HCT116 (cell line): ENCODE measurements at regions not wholly inside any gene's neighbourhood (a gene's known extent, or its start where the extent isn't known, plus 50 kb on each side); places are given as distances from the start of the nearest gene placed in this dataset.

Experiments
- ATAC-seq: fragments of 200-7000 bp; cut with Tn5 transposase; 2 replicates; pipeline ENCODE4 v1.9.1; 2020; ENCODE audit warnings: mild to moderate bottlenecking, moderate library complexity
- BruUV-seq: library from RNA; stranded (reverse); fragments of 400-500 nt; replicated peaks from 2 replicates; lab custom pipeline; 2021; lab: Mats Ljungman, UMichigan
- CTCF ChIA-PET: fragments of 300-600 bp; sonication (Branson Sonifier 250); formaldehyde crosslinking; loops from one replicate; lab custom pipeline; 2021; ENCODE audit warnings: antibody characterized with exemption; lab: Charles Lee
- POLR2A ChIA-PET: fragments of 300-600, 350-600 bp; sonication (Branson Sonifier 250); formaldehyde crosslinking; loops from one replicate; lab custom pipeline; 2021; ENCODE audit warnings: antibody characterized with exemption; lab: Charles Lee
- RAD21 ChIA-PET, 2 experiments: fragments of 300-600 bp; sonication (Branson Sonifier 250); formaldehyde crosslinking; loops; one replicate each; lab custom pipeline; 2023; ENCODE audit warnings: low total read pairs in 2 of 2; ENCODE audit not compliant: uncharacterized antibody in 2 of 2, unreplicated experiment in 2 of 2, low non-redundant PET in 1 of 2; lab: Charles Lee
- DNase-seq: peaks from one replicate; pipeline ENCODE4 v3.0.0-alpha.2; 2010; ENCODE audit warnings: low read depth, low spot score
- H2AFZ ChIP-seq: fragments of 200-600 bp; shearing (Covaris generic), sonication (generic); 2 replicates; pipeline ENCODE4 v1.6.1; 2017; ENCODE audit warnings: low read depth, mixed run types, mixed read lengths, antibody characterized with exemption, low read length; ENCODE audit not compliant: poor library complexity, severe bottlenecking
- H3K27ac ChIP-seq: 2 replicates; pipeline ENCODE4 v1.5.1; 2012; ENCODE audit warnings: low read depth, low read length
- H3K27me3 ChIP-seq: fragments of 200-600 bp; sonication (generic); 2 replicates; pipeline ENCODE4 v1.6.1; 2016; ENCODE audit warnings: mixed run types, low read length, mixed read lengths; ENCODE audit not compliant: insufficient read depth
- H3K36me3 ChIP-seq, 2 experiments: fragments of 200-500 bp in 1 of 2; fragments of 200-600 bp in 1 of 2; sonication (Bioruptor generic) in 1 of 2; sonication (generic) in 1 of 2; 2 replicates each; pipeline versions ENCODE4 v1.5.1 to v1.6.1; 2014 to 2016; ENCODE audit warnings: low read length in 2 of 2, inconsistent platforms in 1 of 2, mixed read lengths in 1 of 2, mixed run types in 1 of 2; ENCODE audit not compliant: insufficient read depth in 2 of 2, control insufficient read depth in 1 of 2
- H3K4me1 ChIP-seq, 2 experiments: fragments of 200-600 bp in 1 of 2; sonication (generic) in 1 of 2; 2 replicates each; pipeline versions ENCODE4 v1.5.1 to v1.6.1; 2012 to 2017; ENCODE audit warnings: low read length in 2 of 2, inconsistent platforms in 1 of 2, mild to moderate bottlenecking in 1 of 2, mixed read lengths in 1 of 2, mixed run types in 1 of 2, moderate library complexity in 1 of 2; ENCODE audit not compliant: insufficient read depth in 2 of 2, control insufficient read depth in 1 of 2
- H3K4me2 ChIP-seq: fragments of 200-600 bp; sonication (generic); 2 replicates; pipeline ENCODE4 v1.6.1; 2017; ENCODE audit warnings: mixed run types, low read length, mixed read lengths
- H3K4me3 ChIP-seq, 2 experiments: fragments of 200-600 bp in 1 of 2; sonication (generic) in 1 of 2; replicated peaks in 1 of 2; 2 replicates each; pipeline ENCODE4 v1.5.1; 2011 to 2016; ENCODE audit warnings: low read length in 2 of 2, control low read depth in 1 of 2, low read depth in 1 of 2, mild to moderate bottlenecking in 1 of 2, mixed read lengths in 1 of 2, mixed run types in 1 of 2
- H3K79me2 ChIP-seq: fragments of 200-600 bp; sonication (generic); 2 replicates; pipeline ENCODE4 v1.6.1; 2017; ENCODE audit warnings: mild to moderate bottlenecking, mixed run types, low read length, moderate library complexity, mixed read lengths; ENCODE audit not compliant: insufficient read depth
- H3K9ac ChIP-seq: fragments of 200-600 bp; sonication (generic); 2 replicates; pipeline ENCODE4 v1.6.1; 2016; ENCODE audit warnings: low read length, mixed read lengths
- H3K9me2 ChIP-seq: fragments of 200-600 bp; sonication (generic), shearing (Covaris generic); 2 replicates; pipeline ENCODE4 v1.6.1; 2017; ENCODE audit warnings: mixed run types, mild to moderate bottlenecking, moderate library complexity; ENCODE audit not compliant: insufficient read depth
- H3K9me3 ChIP-seq, 2 experiments: fragments of 200-500 bp in 1 of 2; fragments of 200-600 bp in 1 of 2; sonication (Bioruptor generic) in 1 of 2; sonication (generic) in 1 of 2; 2 replicates each; pipeline ENCODE4 v1.6.1; 2014 to 2017; ENCODE audit warnings: low read length in 2 of 2, mixed read lengths in 2 of 2, inconsistent platforms in 1 of 2, low read depth in 1 of 2, mild to moderate bottlenecking in 1 of 2, mixed run types in 1 of 2, moderate library complexity in 1 of 2; ENCODE audit not compliant: control insufficient read depth in 1 of 2, insufficient read depth in 1 of 2
- H4K20me1 ChIP-seq: fragments of 200-600 bp; sonication (generic), shearing (Covaris generic); 2 replicates; pipeline ENCODE4 v1.6.1; 2017; ENCODE audit warnings: mixed run types, mild to moderate bottlenecking, moderate library complexity; ENCODE audit not compliant: insufficient read depth
- ATF3 ChIP-seq: IDR thresholded peaks from 2 replicates; pipeline ENCODE4 v1.6.1; 2012
- CEBPB ChIP-seq: IDR thresholded peaks from 2 replicates; pipeline ENCODE4 v1.6.1; 2012; ENCODE audit warnings: low read depth
- EGR1 ChIP-seq: IDR thresholded peaks from 2 replicates; pipeline ENCODE4 v1.6.1; 2012; ENCODE audit warnings: low read depth
- ELF1 ChIP-seq: IDR thresholded peaks from 2 replicates; pipeline ENCODE4 v1.6.1; 2012; ENCODE audit warnings: low read depth, borderline replicate concordance
- EZH2 ChIP-seq: fragments of 200-600 bp; sonication (generic); IDR thresholded peaks from 2 replicates; pipeline ENCODE4 v1.6.1; 2017; ENCODE audit warnings: antibody characterized with exemption, mixed run types
- EZH2phosphoT487 ChIP-seq: fragments of 200-600 bp; IDR thresholded peaks from 2 replicates; pipeline ENCODE4 v1.6.1; 2018; ENCODE audit warnings: antibody characterized with exemption, borderline replicate concordance
- FOSL1 ChIP-seq: IDR thresholded peaks from 2 replicates; pipeline ENCODE4 v1.6.1; 2012; ENCODE audit warnings: low read depth
- MAX ChIP-seq: IDR thresholded peaks from 2 replicates; pipeline ENCODE4 v1.6.1; 2012
- POLR2A ChIP-seq: IDR thresholded peaks from 2 replicates; pipeline ENCODE4 v1.7.0; 2011; ENCODE audit warnings: borderline replicate concordance; ENCODE audit not compliant: insufficient read depth, insufficient read length; ENCODE audit errors: extremely low read depth
- POLR2AphosphoS5 ChIP-seq: IDR thresholded peaks from 2 replicates; pipeline ENCODE4 v1.6.1; 2011; ENCODE audit warnings: mild to moderate bottlenecking, low read depth, low read length, moderate library complexity
- RAD21 ChIP-seq: IDR thresholded peaks from 2 replicates; pipeline ENCODE4 v1.6.1; 2012; ENCODE audit warnings: low read depth, mild to moderate bottlenecking
- REST ChIP-seq: IDR thresholded peaks from 2 replicates; pipeline ENCODE4 v1.6.1; 2012; ENCODE audit warnings: low read depth
- SP1 ChIP-seq: IDR thresholded peaks from 2 replicates; pipeline ENCODE4 v1.6.1; 2012; ENCODE audit warnings: low read depth
- TCF7L2 ChIP-seq: IDR thresholded peaks from 2 replicates; pipeline ENCODE4 v1.7.0; 2011; ENCODE audit warnings: borderline replicate concordance, inconsistent platforms; ENCODE audit not compliant: insufficient read depth, insufficient read length; ENCODE audit errors: extremely low read depth
- YY1 ChIP-seq: IDR thresholded peaks from 2 replicates; pipeline ENCODE4 v1.6.1; 2011; ENCODE audit warnings: low read length, low read depth, moderate library complexity, mild to moderate bottlenecking; ENCODE audit not compliant: insufficient replicate concordance; ENCODE audit errors: extremely low read depth
- ZBTB33 ChIP-seq: IDR thresholded peaks from 2 replicates; pipeline ENCODE4 v1.6.1; 2011; ENCODE audit warnings: mild to moderate bottlenecking, low read length, moderate library complexity; ENCODE audit not compliant: insufficient replicate concordance; ENCODE audit errors: extremely low read depth
- ZFX ChIP-seq: fragments of 450-650 bp; IDR thresholded peaks from 2 replicates; pipeline ENCODE4 v1.6.1; 2017
- intact Hi-C: fragments of 100-400 bp; cut with micrococcal nuclease; formaldehyde crosslinking; loops from 2 replicates; pipeline ENCODE4 v1.10.0; 2022

GRCh38 chr5:33033516-33033915, 322.4 kb downstream of the NPR3 start (continued):
- TF ChIP-seq CEBPB (no peak), ATF3 (no peak), EZH2 (no peak), POLR2A (no peak), EGR1 (no peak), YY1 (no peak), RAD21 (no peak), SP1 (no peak), FOSL1 (no peak), MAX (no peak), EZH2phosphoT487 (no peak), TCF7L2 (no peak)

GRCh38 chr5:33034777-33035176, 323.7 kb downstream of the NPR3 start:
- intact Hi-C loops = no loop called here
- no peaks in the 10 kb centered on the region for H3K36me3 ChIP-seq
- BruUV-seq = no TSS peak
- TF ChIP-seq SP1 (no peak), RAD21 (no peak), ZFX (no peak), ATF3 (no peak), EZH2 (no peak), REST (no peak), CEBPB (no peak), EZH2phosphoT487 (no peak), ZBTB33 (no peak), POLR2AphosphoS5 (no peak), YY1 (no peak), ELF1 (no peak), POLR2A (no peak)

More at GRCh38 chr5:33034777-33035176, 323.7 kb downstream of the NPR3 start:
- POLR2A ChIA-PET = no interaction called here
- ATAC-seq = no peak
- DNase-seq = no peak
- RAD21 ChIA-PET = no interaction called here
- no peak overlapping the region for H3K9ac ChIP-seq
- H3K4me1 ChIP-seq = no peaks in the 10 kb centered on the region
- no peaks in the 10 kb centered on the region for H3K9me3 ChIP-seq
- H3K9me2 ChIP-seq = no peaks in the 10 kb centered on the region
- H3K4me3 ChIP-seq = no peak overlapping the region
- H4K20me1 ChIP-seq = no peaks in the 10 kb centered on the region
- no peak overlapping the region for H3K4me2 ChIP-seq
- no peak overlapping the region for H3K27ac ChIP-seq
- H3K79me2 ChIP-seq = no peaks in the 10 kb centered on the region
- no peaks in the 10 kb centered on the region for H3K27me3 ChIP-seq
- no peak overlapping the region for H2AFZ ChIP-seq
- CTCF ChIA-PET = no interaction called here
